Endodermal cell (in vitro differentiated cells): ENCODE measurements at regions not wholly inside any gene's neighbourhood (a gene's known extent, or its start where the extent isn't known, plus 50 kb on each side); places are given as distances from the start of the nearest gene placed in this dataset.

ENCODE experiments used
- DNase-seq: peaks from one replicate; pipeline ENCODE4 v3.0.0-alpha.2; 2017
- H3K27ac ChIP-seq: 2 replicates; pipeline ENCODE4 v1.5.1; 2013; ENCODE audit warnings: mild to moderate bottlenecking, low read depth, low read length, moderate library complexity
- H3K27me3 ChIP-seq: 2 replicates; pipeline ENCODE4 v1.6.1; 2013; ENCODE audit warnings: mild to moderate bottlenecking, low read length, moderate library complexity; ENCODE audit not compliant: insufficient read depth, control insufficient read depth, poor library complexity, severe bottlenecking
- H3K36me3 ChIP-seq: 2 replicates; pipeline ENCODE4 v1.7.0; 2013; ENCODE audit warnings: mild to moderate bottlenecking, low read length, moderate library complexity; ENCODE audit not compliant: control insufficient read depth, insufficient read depth
- H3K4me1 ChIP-seq: one replicate; pipeline ENCODE4 v1.7.0; 2013; ENCODE audit warnings: low read length; ENCODE audit not compliant: control insufficient read depth, insufficient read depth
- H3K4me3 ChIP-seq: 2 replicates; pipeline ENCODE4 v1.5.1; 2013; ENCODE audit warnings: mild to moderate bottlenecking, low read length, moderate library complexity
- H3K9ac ChIP-seq: 2 replicates; pipeline ENCODE4 v1.6.1; 2013; ENCODE audit warnings: mild to moderate bottlenecking, low read length, moderate library complexity; ENCODE audit not compliant: poor library complexity, severe bottlenecking; ENCODE audit errors: extremely low read depth
- H3K9me3 ChIP-seq: 2 replicates; pipeline ENCODE4 v1.6.1; 2013; ENCODE audit warnings: mild to moderate bottlenecking, low read length, moderate library complexity; ENCODE audit not compliant: control insufficient read depth
- H3K27ac Mint-ChIP-seq: 2 replicates; pipeline ENCODE4 v1.8.0; 2020; ENCODE audit warnings: mixed read lengths
- H3K27me3 Mint-ChIP-seq: 2 replicates; pipeline ENCODE4 v1.8.0; 2021; ENCODE audit warnings: mild to moderate bottlenecking, mixed read lengths; ENCODE audit not compliant: insufficient read depth
- H3K36me3 Mint-ChIP-seq: 2 replicates; pipeline ENCODE4 v1.8.0; 2020; ENCODE audit warnings: low read depth, mixed read lengths
- H3K4me1 Mint-ChIP-seq: 2 replicates; pipeline ENCODE4 v1.8.0; 2020; ENCODE audit warnings: mixed read lengths
- H3K4me3 Mint-ChIP-seq: 2 replicates; pipeline ENCODE4 v1.8.0; 2020; ENCODE audit warnings: mild to moderate bottlenecking, moderate library complexity, mixed read lengths
- H3K9me3 Mint-ChIP-seq: 2 replicates; pipeline ENCODE4 v1.8.0; 2020; ENCODE audit warnings: mild to moderate bottlenecking, mixed read lengths
- WGBS, 2 experiments: methylation state at CpG; one replicate each; pipeline versions ENCODE4 v1.1.5 to v1.1.7; 2013; ENCODE audit warnings: missing lambda C conversion rate in 2 of 2, mixed read lengths in 1 of 2; ENCODE audit not compliant: insufficient coverage in 1 of 2, insufficient read length in 1 of 2; 5-methylcytosine and 5-hydroxymethylcytosine counted together
- TF ChIP-seq, protein P1 (sequence below): fragments of 200-600 bp; sonication (generic); conservative IDR thresholded peaks from 2 replicates; pipeline ENCODE4 v1.5.0; 2021; ENCODE audit warnings: antibody characterized with exemption, mild to moderate bottlenecking

DNA sequence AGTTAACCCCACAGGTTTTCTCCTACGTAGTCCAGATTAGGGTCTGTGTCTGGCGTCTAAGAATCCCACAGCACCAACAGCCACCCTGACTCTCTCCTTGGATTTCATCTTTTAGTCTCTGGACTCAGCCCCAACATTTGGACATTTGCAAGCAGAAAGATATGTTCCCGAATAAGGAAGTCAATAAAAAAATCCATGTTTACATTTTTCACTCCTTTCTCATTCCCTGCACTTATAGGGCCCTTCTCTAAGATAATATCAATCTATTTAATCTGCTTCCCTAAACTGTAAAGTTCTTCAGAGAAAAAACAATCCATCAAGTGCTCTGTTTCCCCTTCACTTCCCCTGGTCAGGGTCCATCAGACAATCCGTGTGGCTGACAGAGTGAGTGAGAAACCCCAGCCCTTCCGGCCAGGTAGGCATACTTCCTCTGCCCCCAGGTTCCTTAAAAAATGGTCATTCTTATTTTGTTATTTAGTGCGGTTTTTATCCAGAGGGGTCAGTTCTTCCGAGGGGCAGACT lies 105.9 kb upstream of the CDC42BPA start:
- H3K36me3 ChIP-seq, result no peaks in the 10 kb centered on the region
- no peaks in the 10 kb centered on the region for H3K4me1 ChIP-seq
- Mint-ChIP-seq H3K9me3 (no peaks in the 10 kb centered on the region), H3K4me3 (no peak overlapping the region), H3K36me3 (no peaks in the 10 kb centered on the region), H3K4me1 (peaks cover 1% of the 10 kb centered on the region), H3K27ac (no peak overlapping the region), H3K27me3 (peaks cover 4% of the 10 kb centered on the region)
- DNase-seq, result no peak
- H3K4me3 ChIP-seq, result no peak overlapping the region
- no peak overlapping the region for H3K9ac ChIP-seq
- no peaks in the 10 kb centered on the region for H3K9me3 ChIP-seq
- TF ChIP-seq, protein P1, sequence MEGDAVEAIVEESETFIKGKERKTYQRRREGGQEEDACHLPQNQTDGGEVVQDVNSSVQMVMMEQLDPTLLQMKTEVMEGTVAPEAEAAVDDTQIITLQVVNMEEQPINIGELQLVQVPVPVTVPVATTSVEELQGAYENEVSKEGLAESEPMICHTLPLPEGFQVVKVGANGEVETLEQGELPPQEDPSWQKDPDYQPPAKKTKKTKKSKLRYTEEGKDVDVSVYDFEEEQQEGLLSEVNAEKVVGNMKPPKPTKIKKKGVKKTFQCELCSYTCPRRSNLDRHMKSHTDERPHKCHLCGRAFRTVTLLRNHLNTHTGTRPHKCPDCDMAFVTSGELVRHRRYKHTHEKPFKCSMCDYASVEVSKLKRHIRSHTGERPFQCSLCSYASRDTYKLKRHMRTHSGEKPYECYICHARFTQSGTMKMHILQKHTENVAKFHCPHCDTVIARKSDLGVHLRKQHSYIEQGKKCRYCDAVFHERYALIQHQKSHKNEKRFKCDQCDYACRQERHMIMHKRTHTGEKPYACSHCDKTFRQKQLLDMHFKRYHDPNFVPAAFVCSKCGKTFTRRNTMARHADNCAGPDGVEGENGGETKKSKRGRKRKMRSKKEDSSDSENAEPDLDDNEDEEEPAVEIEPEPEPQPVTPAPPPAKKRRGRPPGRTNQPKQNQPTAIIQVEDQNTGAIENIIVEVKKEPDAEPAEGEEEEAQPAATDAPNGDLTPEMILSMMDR, result no peak
- H3K27ac ChIP-seq, result no peak overlapping the region
- H3K27me3 ChIP-seq, result no peaks in the 10 kb centered on the region
- WGBS, 2 experiments, result 83 to 97% methylated on average over 5 to 7 of the region's 7 CpGs

DNA sequence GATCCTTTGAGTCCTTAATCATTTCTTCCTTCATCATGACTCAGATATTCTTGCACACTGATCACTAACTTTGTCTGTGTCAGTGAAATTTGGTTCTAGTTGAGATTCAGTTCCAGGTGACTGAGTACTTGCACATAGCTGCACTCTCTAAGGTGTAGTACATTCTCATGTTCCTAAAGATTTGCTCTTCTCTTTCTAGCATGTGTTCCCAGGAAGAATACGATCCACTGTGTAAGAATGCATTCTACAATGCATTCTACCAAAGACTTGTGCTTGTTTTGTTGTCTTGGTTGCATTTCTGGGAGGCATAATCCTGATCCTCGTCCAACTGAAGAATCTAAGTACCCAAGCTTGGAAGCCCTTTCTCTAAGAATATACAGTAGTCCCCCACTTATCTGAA lies 104.3 kb upstream of the CDC42BPA start:
- 88 to 92% methylated on average over 2 of the region's 2 CpGs for WGBS, 2 experiments
- peaks cover 3% of the 10 kb centered on the region for H3K27me3 Mint-ChIP-seq
- no peaks in the 10 kb centered on the region for H3K36me3 ChIP-seq

DNA sequence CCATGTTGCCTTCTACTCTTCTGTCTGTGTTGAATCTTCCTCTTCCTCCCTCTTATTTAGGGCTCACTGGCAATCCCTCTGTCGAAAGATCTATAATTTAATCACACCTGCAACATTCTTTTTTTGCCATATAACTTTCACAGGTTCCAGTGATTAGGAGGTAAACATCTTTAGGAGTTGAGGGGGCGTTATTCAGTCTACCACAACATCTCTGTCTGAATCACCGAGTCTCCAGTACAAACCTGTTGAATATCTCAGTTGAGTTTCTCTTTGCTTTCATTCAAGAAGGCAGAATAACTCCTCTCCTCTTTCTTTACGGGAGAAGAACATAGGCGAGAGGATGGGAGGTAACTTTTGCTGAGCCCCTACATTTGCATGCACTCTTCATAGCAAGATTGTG lies 101.9 kb upstream of the CDC42BPA start:
- Histone ChIP-seq H3K27ac (no peak overlapping the region), H3K36me3 (no peaks in the 10 kb centered on the region), H3K27me3 (no peaks in the 10 kb centered on the region), H3K9me3 (no peaks in the 10 kb centered on the region), H3K9ac (no peak overlapping the region), H3K4me1 (no peaks in the 10 kb centered on the region), H3K4me3 (no peak overlapping the region)
- Mint-ChIP-seq H3K4me1 (no peaks in the 10 kb centered on the region), H3K27ac (no peak overlapping the region), H3K36me3 (no peaks in the 10 kb centered on the region), H3K4me3 (no peak overlapping the region), H3K27me3 (peaks cover 3% of the 10 kb centered on the region), H3K9me3 (no peaks in the 10 kb centered on the region)
- DNase-seq, result no peak
- WGBS, 2 experiments, result 90 to 100% methylated on average over 3 to 5 of the region's 5 CpGs
- TF ChIP-seq, protein P1, result no peak

More for the DNA sequence above, 104.3 kb upstream of the CDC42BPA start:
- Histone ChIP-seq H3K9ac (no peak overlapping the region), H3K9me3 (no peaks in the 10 kb centered on the region), H3K27me3 (no peaks in the 10 kb centered on the region), H3K4me1 (no peaks in the 10 kb centered on the region), H3K27ac (no peak overlapping the region), H3K4me3 (no peak overlapping the region)
- Mint-ChIP-seq H3K36me3 (no peaks in the 10 kb centered on the region), H3K9me3 (no peaks in the 10 kb centered on the region), H3K27ac (no peak overlapping the region), H3K4me3 (no peak overlapping the region), H3K4me1 (no peaks in the 10 kb centered on the region)
- TF ChIP-seq, protein P1, result no peak
- no peak for DNase-seq
